ENCODE measurements at regions not wholly inside any gene's neighbourhood (a gene's known extent, or its start where the extent isn't known, plus 50 kb on each side); places are given as distances from the start of the nearest gene placed in this dataset.
"Not testable (repeated sequence)": the region's sequence is repeated elsewhere in the genome, so short reads cannot be mapped to it uniquely, and the experiment has no call there.

- no peak for DNase-seq
Measured at GRCh38 chr9:120338340-120338739, 241.6 kb downstream of the CDK5RAP2 start.

- DNase-seq, result no peak
Measured at GRCh38 chr9:120337131-120337530, 242.8 kb downstream of the CDK5RAP2 start.

- DNase-seq, result no peak
Measured at GRCh38 chr9:120336753-120337090, 243.2 kb downstream of the CDK5RAP2 start.

- DNase-seq, result no peak
Measured at GRCh38 chr9:120336021-120336752, 243.8 kb downstream of the CDK5RAP2 start.

- DNase-seq, result no peak
Measured at GRCh38 chr9:120331913-120332312, 248.1 kb downstream of the CDK5RAP2 start.

- no peak for DNase-seq
Measured at GRCh38 chr9:120330031-120330430, 249.9 kb downstream of the CDK5RAP2 start.

GRCh38 chr9:120327322-120327721 lies 252.6 kb downstream of the CDK5RAP2 start:
- DNase-seq, result no peak

GRCh38 chr9:120326049-120326693 lies 253.8 kb downstream of the CDK5RAP2 start:
- no peak for DNase-seq

GRCh38 chr9:120324996-120325642 lies 254.8 kb downstream of the CDK5RAP2 start:
- no peak for DNase-seq

GRCh38 chr9:120324461-120324860 lies 255.5 kb downstream of the CDK5RAP2 start:
- no peak for DNase-seq

- DNase-seq, result no peak
Measured at GRCh38 chr9:120323125-120323524, 256.8 kb downstream of the CDK5RAP2 start.

GRCh38 chr9:120319452-120319851 lies 260.5 kb downstream of the CDK5RAP2 start:
- no peak for DNase-seq

GRCh38 chr9:120315154-120315553 lies 264.8 kb downstream of the CDK5RAP2 start:
- DNase-seq, result no peak

- DNase-seq, result no peak
Measured at GRCh38 chr9:120312031-120312430, 267.9 kb downstream of the CDK5RAP2 start.

GRCh38 chr9:120310035-120310434 lies 269.9 kb downstream of the CDK5RAP2 start:
- DNase-seq, result no peak

- no peak for DNase-seq
Measured at GRCh38 chr9:120308495-120308894, 271.5 kb downstream of the CDK5RAP2 start.

GRCh38 chr9:120307599-120307998 lies 272.4 kb downstream of the CDK5RAP2 start:
- DNase-seq, result no peak

- DNase-seq, result no peak
Measured at GRCh38 chr9:120306561-120306960, 273.4 kb downstream of the CDK5RAP2 start.

- no peak for DNase-seq
Measured at GRCh38 chr9:120306088-120306487, 273.9 kb downstream of the CDK5RAP2 start.

GRCh38 chr9:120304896-120305295 lies 275.1 kb downstream of the CDK5RAP2 start:
- DNase-seq, result not testable (repeated sequence)

- no peak for DNase-seq
Measured at GRCh38 chr9:120303519-120303918, 276.4 kb downstream of the CDK5RAP2 start.

GRCh38 chr9:120299785-120300184 lies 280.2 kb downstream of the CDK5RAP2 start:
- DNase-seq, result no peak

- DNase-seq, result no peak
Measured at GRCh38 chr9:120294003-120294402, 286.0 kb downstream of the CDK5RAP2 start.

- DNase-seq, result no peak
Measured at GRCh38 chr9:120292606-120293005, 287.4 kb downstream of the CDK5RAP2 start.

Data from right hindlimb (tissue), 1 donor.